ENCODE measurements at regions not wholly inside any gene's neighbourhood (a gene's known extent, or its start where the extent isn't known, plus 50 kb on each side); places are given as distances from the start of the nearest gene placed in this dataset.

GRCh38 chr6:41441598-41442351, 104.4 kb upstream of the FOXP4 start:
- Histone ChIP-seq H2BK15ac (ENCODE audit: low read depth, low read length) (no peak overlapping the region), H3K56ac (ENCODE audit: insufficient read length, low read depth, low read length) (no peak overlapping the region), H3K23ac (ENCODE audit: insufficient read length, low read depth, low read length) (no peak overlapping the region), H3K27ac (ENCODE audit: insufficient read length, low read depth, low read length) (no peak overlapping the region), H4K20me1 (ENCODE audit: control insufficient read depth, insufficient read depth, insufficient read length) (no peaks in the 10 kb centered on the region), H3K27me3 (ENCODE audit: insufficient read depth, low read length) (peaks cover 4% of the 10 kb centered on the region; the same call in 1 of the 2 replicates), H4K91ac (ENCODE audit: insufficient read length, low read depth, low read length) (no peak overlapping the region), H3K79me2 (ENCODE audit: insufficient read depth, low read length) (no peaks in the 10 kb centered on the region), H3K79me1 (ENCODE audit: insufficient read depth, low read depth, low read length, poor library complexity, severe bottlenecking) (no peaks in the 10 kb centered on the region), H2AFZ (ENCODE audit: low read length) (no peak overlapping the region), H2BK120ac (ENCODE audit: low read depth, low read length, poor library complexity, severe bottlenecking) (no peak overlapping the region), H3K14ac (ENCODE audit: insufficient read depth, low read length) (no peak overlapping the region), H2BK5ac (ENCODE audit: insufficient read length, low read length) (no peak overlapping the region), H3K23me2 (ENCODE audit: insufficient read length, low read depth, low read length, poor library complexity, severe bottlenecking) (no peaks in the 10 kb centered on the region), H3K9ac (ENCODE audit: extremely low read depth, insufficient read length, low read length) (no peak overlapping the region), H4K8ac (replicated peaks; ENCODE audit: insufficient read length, low read depth, low read length) (no peak overlapping the region), H2BK20ac (ENCODE audit: low read depth, low read length, poor library complexity, severe bottlenecking) (no peak overlapping the region), H2BK12ac (ENCODE audit: insufficient read length, low read depth, low read length) (no peak overlapping the region), H4K5ac (ENCODE audit: insufficient read length, low read depth, low read length) (no peak overlapping the region), H3K4me1 (ENCODE audit: insufficient read depth, low read length) (peaks cover 5% of the 10 kb centered on the region; the same call in 1 of the 2 replicates), H3K18ac (ENCODE audit: insufficient read length, low read depth, low read length) (no peak overlapping the region), H3K4ac (ENCODE audit: low read depth, low read length) (no peak overlapping the region), H3T11ph (ENCODE audit: low read length) (no peak overlapping the region), H2AK5ac (ENCODE audit: insufficient read length, low read length) (no peak overlapping the region), H3K4me2 (ENCODE audit: insufficient read depth, insufficient read length, low read length) (no peak overlapping the region), H3K9me3 (ENCODE audit: control insufficient read depth, low read depth, low read length) (no peaks in the 10 kb centered on the region)
- H3K36me3 Mint-ChIP-seq (ENCODE audit: insufficient read depth in 1 of 3, low read depth in 3 of 3) = no peaks in the 10 kb centered on the region
- DNase-seq = no peak
- H3K4me1 Mint-ChIP-seq = peaks cover 28 to 44% of the 10 kb centered on the region in 2 experiments
- peaks cover 76% of the 10 kb centered on the region for H3K27me3 Mint-ChIP-seq (ENCODE audit: low read depth)
- no CpG with 5 or more reads among the region's 9 CpGs for WGBS (ENCODE audit: extremely low coverage, insufficient read length, low lambda C conversion rate)
- no peaks in the 10 kb centered on the region for H3K9me3 Mint-ChIP-seq
- H3K4me3 Mint-ChIP-seq = no peak overlapping the region; a peak in 1 of 5 replicates
- TF ChIP-seq CTCF (conservative IDR thresholded peaks at IDR 0.05) = no peak
- no peak overlapping the region; a peak in 1 of 7 replicates for H3K27ac Mint-ChIP-seq
